Caki2 (cell line): ENCODE measurements at regions not wholly inside any gene's neighbourhood (a gene's known extent, or its start where the extent isn't known, plus 50 kb on each side); places are given as distances from the start of the nearest gene placed in this dataset.
"Not testable (repeated sequence)": the region's sequence is repeated elsewhere in the genome, so short reads cannot be mapped to it uniquely, and the experiment has no call there.

ENCODE experiments used
- DNase-seq: peaks from one replicate; pipeline ENCODE4 v3.0.0-alpha.2; 2015; ENCODE audit warnings: low read depth
- in situ Hi-C: cut with HindIII; loops from 2 replicates; pipeline ENCODE4 v1.10.0; 2016; ENCODE audit warnings: low sequenced_read_pairs, low pct_unique_long_range_greater_than_20kb, mixed read lengths

DNA sequence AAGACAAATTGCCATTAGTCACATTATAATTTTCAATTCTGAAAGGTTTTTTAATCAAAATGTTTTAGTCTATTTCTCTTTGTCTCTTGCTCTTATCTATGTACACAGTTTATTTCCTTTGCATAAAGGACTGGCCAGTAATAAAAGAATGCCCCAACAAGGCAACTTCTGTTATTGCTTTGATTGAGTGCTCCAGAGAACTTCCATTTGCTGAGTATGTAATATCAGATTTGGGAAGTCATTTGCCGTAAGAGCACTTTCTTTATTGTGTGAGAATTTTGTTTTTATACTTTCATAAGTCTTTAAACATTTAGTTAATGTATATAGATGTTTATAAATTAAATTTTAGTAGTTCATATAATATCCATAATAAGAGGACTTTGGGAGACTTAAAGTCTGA, 1140.4 kb downstream of the PCDH9 start:
- in situ Hi-C loops, result no loop called here
- DNase-seq, result no peak

DNA sequence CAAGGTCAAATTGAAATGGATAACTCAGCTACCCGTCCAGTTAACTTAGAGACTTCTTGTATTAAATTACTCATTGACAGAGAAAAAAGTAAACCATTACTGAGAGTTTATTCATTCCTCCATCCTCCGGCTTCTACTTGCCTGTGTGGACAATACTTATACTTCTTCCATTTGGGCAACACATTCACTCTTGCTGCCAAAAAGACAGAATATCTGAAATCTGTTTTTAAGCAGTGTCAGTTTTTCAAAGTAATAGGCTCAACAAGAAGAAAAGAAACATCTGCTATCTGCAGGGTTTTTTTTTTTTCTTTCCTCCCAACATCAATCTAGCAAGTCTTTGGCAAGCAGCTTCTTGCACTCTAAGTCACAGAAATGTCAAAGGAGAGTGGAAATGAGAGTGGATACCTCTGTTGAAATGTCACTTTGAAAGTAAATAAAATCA, 1142.8 kb downstream of the PCDH9 start:
- in situ Hi-C loops, result no loop called here
- DNase-seq, result peak; percentile 0

DNA sequence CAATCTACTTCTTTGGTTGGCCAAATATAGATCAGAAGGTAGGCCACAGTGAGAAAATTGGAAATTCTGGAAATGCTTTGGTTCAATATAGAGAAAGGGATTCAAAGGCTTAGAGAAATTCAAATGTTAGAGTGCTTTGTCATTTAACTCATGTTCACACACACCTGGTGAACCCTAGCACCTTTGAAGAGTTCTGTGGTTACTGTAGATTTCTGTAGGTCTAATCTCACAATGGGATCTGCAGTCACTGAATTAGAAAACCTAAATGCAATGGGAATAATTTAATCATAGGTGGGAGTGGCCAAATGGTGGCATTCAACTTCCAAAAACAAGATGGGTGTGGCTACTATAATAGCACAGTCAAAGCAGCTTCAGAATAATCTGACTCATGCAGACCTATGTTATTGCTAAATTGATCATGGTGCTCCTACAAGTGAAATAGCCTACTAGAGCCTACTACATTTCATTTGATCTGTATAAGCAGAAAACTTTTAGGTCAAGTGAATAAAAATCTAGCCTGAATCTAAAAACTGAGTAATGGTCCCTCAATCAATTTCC, 1152.9 kb downstream of the PCDH9 start:
- DNase-seq, result no peak
- in situ Hi-C loops, result no loop called here

DNA sequence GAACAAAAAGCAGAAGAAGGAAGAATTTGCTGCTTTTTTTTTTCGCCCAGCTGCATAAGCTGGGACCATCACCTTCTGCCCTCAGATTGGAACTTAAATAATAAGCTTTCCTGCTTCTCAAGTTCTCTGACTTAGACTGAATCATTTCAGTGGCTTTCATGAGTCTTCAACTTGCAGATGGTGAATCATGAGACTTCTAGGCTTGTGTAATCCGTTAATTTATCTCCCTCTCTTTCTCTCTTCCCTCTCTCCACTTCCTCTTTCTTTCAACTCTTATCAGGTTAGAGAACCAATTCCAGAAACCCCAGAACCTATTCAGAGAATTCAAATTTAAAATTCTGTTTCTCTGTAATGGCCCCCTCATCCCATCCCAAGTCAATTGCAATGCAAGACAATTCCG, 1153.7 kb downstream of the PCDH9 start:
- DNase-seq, result no peak
- in situ Hi-C loops, result no loop called here

DNA sequence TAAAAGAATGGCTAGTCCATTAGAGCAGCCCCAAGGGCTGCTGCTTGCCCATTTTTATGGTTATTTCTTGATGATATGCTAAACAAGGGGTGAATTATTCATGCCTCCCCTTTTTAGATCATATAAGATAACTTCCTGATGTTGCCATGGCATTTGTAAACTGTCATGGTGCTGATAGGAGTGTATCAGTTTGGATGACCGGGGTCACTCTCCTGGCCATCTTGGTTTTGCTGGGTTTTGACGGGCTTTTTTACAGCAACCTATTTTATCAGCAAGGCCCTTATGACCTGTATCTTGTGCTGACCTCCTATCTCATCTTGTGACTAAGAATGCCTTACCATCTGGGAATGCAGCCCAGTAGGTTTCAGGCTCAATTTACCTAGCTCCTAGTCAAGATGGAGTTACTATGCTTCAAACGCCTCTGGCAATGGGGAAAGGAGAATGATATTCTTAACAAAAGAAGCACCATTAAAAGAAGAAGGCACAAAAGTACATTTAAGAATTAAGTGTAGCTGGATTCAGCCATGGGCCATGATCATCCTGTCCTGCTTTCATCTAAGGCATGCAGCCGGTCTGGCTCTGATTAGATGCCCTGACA, 1156.0 kb downstream of the PCDH9 start:
- in situ Hi-C loops, result no loop called here
- no peak for DNase-seq

DNA sequence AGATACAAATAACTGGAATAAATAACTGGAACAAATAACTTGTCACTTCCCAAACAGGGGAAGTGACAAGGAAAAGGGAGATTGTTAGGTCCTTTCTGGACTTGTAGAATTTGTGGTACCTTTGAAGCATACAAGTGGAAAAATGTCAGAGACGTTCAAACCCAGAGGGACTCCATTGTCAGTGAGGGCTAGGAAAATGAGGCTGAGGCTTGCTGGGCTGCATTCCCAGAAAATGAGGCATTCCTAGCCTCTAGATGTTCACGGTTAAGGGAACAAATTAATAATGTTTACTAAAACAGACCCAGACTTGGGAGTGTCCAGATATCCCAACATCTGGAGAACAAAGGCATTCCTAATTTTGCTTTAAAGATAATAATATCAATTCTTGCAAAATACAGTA, 1158.0 kb downstream of the PCDH9 start:
- DNase-seq, in situ Hi-C loops: not testable (repeated sequence)

DNA sequence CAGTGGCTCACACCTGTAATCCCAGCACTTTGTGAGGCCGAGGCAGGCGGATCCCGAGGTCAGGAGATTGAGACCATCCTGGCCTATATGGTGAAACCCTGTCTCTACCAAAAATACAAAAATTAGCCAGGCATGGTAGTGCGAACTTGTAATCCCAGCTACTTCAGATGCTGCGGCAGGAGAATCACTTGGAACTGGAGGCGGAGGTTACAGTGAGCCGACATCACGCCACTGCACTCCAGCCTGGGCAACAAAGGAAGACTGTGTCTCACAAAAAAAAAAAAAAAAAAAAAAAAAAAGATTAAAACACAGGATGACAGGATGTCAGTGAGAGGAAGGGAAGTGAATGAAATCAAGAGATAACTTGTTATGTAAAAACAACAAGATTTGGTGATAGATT, 1158.5 kb downstream of the PCDH9 start:
- no peak for DNase-seq
- in situ Hi-C loops, result no loop called here

DNA sequence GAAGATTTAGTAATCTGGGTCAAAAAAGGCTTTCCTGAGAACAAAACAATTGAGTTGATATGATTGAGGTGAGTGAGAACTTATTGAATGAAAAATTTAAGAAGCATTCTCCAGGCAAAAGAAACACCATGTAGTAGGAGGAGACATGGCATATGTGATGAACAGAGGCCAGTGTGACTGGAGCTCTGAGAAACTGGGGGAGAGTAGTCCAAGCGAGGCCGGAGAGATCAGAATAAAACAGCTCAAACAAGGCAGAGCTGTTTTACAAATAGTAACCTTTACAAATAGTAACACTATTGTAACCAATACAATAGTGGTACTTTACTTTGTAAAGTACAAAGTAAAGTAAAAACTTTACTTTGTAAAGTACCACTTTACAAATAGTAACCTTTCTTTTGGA, 1159.1 kb downstream of the PCDH9 start:
- no peak for DNase-seq
- in situ Hi-C loops, result no loop called here

DNA sequence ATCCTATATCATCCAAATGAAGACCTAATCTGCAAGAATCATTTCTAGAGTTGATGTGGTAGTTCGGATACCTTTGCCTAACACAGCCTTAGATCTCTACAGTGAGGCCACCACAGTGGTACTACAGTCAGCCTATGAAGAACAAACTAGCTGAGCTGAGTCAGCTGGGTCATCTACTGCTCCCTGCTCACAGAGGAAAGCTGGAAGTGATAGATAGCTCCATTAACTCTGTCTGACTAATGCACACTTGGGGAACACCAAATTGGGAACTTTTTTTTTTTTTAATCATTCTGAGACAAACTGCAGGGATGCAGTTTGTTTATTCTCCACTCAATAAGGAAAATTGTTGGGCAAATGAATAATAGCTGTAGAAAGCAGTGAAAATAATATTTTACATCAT, 1160.6 kb downstream of the PCDH9 start:
- in situ Hi-C loops, result no loop called here
- no peak for DNase-seq

DNA sequence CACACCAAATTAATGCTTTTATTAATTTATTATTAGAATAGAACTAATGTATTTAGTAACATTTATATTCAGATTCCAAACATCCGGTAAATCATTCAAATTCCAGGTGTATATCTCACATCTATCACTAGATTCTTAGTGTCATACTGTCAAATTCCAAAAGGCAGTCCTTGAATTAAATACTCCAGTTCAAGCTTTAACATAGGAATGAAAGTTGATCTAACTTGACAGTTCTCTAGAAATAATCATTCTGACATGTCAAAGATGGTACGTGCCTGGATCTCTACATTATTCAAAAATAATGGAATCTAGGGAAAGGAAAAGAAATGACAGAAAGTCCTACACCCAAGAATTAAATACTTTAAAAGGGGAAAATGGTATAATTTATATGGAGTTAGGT, 1161.5 kb downstream of the PCDH9 start:
- in situ Hi-C loops, result no loop called here
- no peak for DNase-seq

DNA sequence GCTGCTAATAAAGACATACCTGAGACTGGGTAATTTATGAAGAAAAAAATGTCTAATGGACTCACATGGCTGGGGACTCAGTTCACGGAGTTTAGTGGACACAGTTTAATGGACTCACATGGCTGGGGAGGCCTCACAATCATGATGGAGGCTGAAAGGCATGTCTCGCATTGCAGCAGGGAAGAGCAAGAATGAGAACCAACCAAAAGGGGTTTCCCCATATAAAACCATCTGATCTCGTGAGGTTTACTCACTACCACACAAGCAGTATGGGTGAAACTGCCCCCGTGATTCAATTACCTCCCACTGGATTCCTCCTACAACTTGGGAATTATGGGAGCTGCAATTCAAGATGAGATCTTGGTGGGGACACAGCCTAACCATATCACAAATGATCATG, 1181.2 kb downstream of the PCDH9 start:
- peak; percentile 8 for DNase-seq

DNA sequence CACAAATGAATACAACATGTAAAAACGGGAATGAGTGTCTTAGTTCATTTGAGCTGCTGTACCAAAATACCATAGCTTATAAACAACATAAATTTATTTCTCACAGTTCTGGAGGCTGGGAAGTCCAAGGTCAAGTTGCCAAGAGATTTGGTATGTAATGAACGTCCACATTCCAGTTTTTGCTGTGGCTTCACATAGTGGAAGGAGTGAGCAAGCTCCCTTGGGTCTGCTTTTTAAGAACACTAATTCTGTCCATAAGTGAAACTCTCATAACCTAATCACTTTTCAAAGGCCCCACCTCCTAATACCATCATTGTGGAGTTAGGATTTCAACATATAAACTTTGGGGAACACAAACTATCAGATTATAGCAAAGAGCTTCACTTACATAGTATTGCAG, 1189.6 kb downstream of the PCDH9 start:
- in situ Hi-C loops, result no loop called here
- no peak for DNase-seq

More for the DNA sequence above, 1181.2 kb downstream of the PCDH9 start:
- in situ Hi-C loops, result no loop called here

DNA sequence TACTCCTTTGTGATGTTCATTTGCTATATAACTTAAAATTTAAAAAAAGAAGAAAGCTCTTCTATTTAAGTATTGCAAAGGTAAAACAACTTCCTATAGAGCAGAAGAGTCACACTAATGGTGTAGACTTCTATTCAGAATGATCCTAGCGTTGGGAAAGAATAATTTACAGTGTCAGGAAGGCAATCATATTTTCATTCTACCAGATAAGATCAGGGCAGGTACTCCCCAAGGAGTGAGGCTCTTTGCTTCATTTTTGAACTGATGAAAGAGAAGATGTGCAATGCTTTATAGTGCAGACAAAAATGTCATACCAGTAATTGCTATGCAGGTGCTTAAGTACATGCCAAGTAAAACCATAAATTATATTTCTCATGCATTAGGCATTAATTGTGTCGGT, 1193.0 kb downstream of the PCDH9 start:
- DNase-seq, result no peak
- in situ Hi-C loops, result no loop called here

DNA sequence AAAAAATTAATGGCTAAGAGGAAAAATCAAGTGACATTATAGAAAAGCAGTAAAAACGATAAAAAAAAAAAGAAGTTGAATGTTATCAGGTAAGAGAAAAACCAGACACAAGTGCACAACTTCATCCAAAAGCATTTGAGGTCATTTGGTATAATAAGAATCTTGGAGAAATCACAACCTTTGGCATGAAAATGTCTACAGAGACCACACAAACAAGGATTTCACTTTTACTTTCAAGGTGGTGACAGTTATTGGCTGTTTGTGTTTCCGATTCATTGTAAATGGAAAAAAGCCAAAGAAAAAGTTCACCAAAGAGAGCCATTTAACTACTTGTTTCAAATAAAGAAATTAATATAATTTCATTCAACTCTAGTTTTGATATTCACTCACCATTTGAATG, 1193.5 kb downstream of the PCDH9 start:
- in situ Hi-C loops, result no loop called here
- DNase-seq, result no peak

DNA sequence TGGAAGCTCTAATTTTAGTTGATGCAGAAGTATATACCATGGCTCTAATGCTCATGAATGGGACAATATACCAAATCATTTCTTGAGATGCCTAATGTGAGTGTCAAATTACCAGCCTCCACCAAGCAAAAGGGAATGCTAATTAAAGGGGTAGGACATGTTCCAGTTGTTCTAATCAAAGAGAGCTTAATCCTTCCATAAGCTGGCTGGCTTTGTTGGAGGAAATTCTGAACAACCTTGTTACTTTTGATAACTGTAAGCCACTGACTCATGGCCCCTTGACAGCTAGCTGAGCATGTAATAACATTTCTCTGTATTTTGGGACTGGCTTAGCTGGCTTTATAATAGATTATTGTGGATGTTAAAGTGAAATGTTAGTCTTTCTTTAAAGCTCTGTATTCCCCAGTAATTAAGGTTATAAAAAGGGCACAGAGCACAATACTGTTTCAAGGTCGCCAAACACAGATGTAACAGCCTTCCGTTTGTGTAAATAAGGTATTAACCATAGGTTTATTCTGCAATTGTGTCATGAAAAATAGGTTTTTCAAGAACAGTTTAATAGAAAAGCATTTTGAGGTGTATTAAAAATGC, 1194.0 kb downstream of the PCDH9 start:
- DNase-seq, result no peak
- in situ Hi-C loops, result no loop called here

DNA sequence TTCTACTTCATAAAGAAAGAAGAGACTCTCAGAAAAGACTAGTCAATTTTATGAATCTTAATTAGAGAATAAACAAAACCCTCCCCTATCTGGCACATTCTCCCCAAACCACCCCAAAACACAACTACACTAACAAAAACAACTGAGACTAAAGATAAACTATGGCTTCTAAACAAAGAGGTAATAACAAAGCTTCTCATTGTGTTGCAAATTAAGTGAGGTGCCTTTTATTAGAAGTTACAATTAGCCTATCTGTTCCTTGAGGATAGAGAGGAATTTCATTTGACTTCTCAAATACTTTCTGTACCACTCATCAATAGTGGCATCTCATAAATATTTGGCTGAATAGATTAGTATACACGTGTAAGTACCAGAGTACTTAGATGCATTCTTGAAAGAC, 1196.2 kb downstream of the PCDH9 start:
- no peak for DNase-seq
- in situ Hi-C loops, result no loop called here

DNA sequence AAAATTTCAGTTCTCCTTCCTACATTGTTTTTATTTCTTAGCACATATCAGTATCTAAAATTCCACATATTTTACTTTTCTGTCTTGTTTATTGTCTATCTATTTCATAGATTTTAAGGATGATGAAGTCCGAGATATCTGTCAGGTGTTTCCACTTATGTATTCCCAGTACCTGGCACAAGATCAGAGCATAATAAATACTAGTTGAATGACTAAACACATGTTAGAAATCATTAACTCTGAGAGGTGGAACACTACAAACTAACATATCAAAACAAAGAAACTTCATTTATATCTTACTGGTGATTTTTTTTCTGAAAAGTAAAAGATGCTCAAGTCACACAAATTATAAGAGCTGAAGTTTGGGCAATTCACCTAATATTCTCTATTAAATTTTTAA, 1208.3 kb downstream of the PCDH9 start:
- in situ Hi-C loops, result no loop called here
- no peak for DNase-seq

DNA sequence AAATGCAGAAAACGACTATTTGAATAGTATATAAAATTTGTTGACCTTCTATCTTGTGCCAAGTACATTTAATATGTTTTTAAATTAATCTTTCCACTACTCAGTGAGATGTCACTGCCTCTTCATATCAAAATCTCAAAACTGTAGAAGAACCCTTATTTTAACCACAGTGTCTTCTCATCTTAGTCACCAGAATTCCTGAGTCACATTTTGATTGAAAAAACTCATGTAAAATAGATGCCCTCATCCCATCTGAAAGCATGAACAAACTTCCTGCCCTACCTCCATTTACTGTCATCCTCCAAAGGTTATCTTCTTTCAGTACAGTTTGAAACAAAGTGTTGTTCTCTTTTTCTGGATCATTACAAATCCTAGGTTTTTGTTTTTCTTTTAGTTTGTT, 1215.4 kb downstream of the PCDH9 start:
- in situ Hi-C loops, result no loop called here

DNA sequence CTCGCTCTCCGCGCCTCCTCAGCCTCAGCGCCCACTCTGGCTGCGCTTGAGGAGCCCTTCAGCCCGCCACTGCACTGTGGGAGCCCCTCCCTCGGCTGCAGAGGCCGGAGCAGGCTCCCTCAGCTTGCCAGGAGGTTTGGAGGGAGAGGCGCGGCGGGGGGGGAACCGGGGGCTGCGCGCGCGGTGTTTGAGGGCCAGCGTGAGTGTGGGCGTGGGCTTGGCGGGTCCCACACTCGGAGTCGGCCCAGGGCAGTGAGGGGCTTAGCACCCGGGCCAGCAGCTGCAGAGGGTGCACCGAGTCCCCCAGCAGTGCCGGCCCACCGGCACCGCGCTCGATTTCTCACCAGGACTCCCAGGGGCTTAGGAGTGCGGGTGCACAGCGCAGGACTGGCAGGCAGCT, 1220.9 kb downstream of the PCDH9 start:
- DNase-seq, result no peak
- in situ Hi-C loops, result no loop called here

More for the DNA sequence above, 1215.4 kb downstream of the PCDH9 start:
- no peak for DNase-seq

DNA sequence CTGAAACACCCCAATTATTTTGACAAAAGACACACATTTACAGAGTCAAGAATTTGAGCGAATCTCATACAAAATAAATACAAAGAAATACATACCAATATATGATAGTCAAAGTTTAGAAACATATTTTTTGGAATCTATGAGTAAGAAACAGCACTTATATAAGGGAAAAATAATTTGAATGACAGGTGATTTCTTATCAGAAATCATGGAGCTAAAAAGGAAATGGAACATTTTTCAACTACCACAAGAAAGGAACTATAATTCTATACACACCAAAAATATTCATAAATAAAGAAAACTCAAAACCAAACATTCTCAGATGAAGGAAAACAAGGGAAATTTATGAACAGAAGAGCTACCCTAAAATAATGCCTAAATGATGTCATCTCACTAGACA, 1226.6 kb downstream of the PCDH9 start:
- DNase-seq, result no peak
- in situ Hi-C loops, result no loop called here
